ENCODE measurements at regions not wholly inside any gene's neighbourhood (a gene's known extent, or its start where the extent isn't known, plus 50 kb on each side); places are given as distances from the start of the nearest gene placed in this dataset.

- no peak overlapping the region for H3K27ac ChIP-seq
- TF ChIP-seq CTCF (IDR thresholded peaks at IDR 0.05), result no peak
- TF ChIP-seq ZFX (IDR thresholded peaks at IDR 0.05; ENCODE audit: borderline replicate concordance), result no peak
Measured at GRCh38 chr2:191626497-191627151, 51.3 kb upstream of the NABP1 start.

GRCh38 chr2:191627518-191627917 is 50.4 kb upstream of the NABP1 start:
- TF ChIP-seq ZFX (IDR thresholded peaks at IDR 0.05; ENCODE audit: borderline replicate concordance), result no peak
- TF ChIP-seq CTCF (IDR thresholded peaks at IDR 0.05), result no peak
- H3K27ac ChIP-seq, result no peak overlapping the region
